ENCODE measurements at regions not wholly inside any gene's neighbourhood (a gene's known extent, or its start where the extent isn't known, plus 50 kb on each side); places are given as distances from the start of the nearest gene placed in this dataset.

GRCh38 chr9:25129537-25129936 lies 548.7 kb downstream of the TUSC1 start:
- TF ChIP-seq, protein P1, sequence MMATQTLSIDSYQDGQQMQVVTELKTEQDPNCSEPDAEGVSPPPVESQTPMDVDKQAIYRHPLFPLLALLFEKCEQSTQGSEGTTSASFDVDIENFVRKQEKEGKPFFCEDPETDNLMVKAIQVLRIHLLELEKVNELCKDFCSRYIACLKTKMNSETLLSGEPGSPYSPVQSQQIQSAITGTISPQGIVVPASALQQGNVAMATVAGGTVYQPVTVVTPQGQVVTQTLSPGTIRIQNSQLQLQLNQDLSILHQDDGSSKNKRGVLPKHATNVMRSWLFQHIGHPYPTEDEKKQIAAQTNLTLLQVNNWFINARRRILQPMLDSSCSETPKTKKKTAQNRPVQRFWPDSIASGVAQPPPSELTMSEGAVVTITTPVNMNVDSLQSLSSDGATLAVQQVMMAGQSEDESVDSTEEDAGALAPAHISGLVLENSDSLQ (IDR thresholded peaks at IDR 0.05), result no peak
- TF ChIP-seq FOXK2 (IDR thresholded peaks at IDR 0.05), result no peak
- TF ChIP-seq FOXM1 (IDR thresholded peaks at IDR 0.05; ENCODE audit: borderline replicate concordance), result no peak
- TF ChIP-seq SP1 (IDR thresholded peaks at IDR 0.05), result no peak
- TF ChIP-seq CTBP1 (IDR thresholded peaks at IDR 0.05; ENCODE audit: borderline replicate concordance), result no peak
- TF ChIP-seq TARDBP (IDR thresholded peaks at IDR 0.05), result no peak
- TF ChIP-seq ARNT (IDR thresholded peaks at IDR 0.05), result no peak
- no peak for TF ChIP-seq SUZ12 (IDR thresholded peaks at IDR 0.05)

Measured in HEK293T (cell line).